Mesenchymal stem cell (in vitro differentiated cells and primary cell): ENCODE measurements at regions not wholly inside any gene's neighbourhood (a gene's known extent, or its start where the extent isn't known, plus 50 kb on each side); places are given as distances from the start of the nearest gene placed in this dataset.

Experiments used
- DNase-seq: peaks from one replicate; pipeline ENCODE4 v3.0.0-alpha.2; 2013
- H2AFZ ChIP-seq: one replicate; pipeline ENCODE4 v1.6.1; 2013; ENCODE audit warnings: low read depth, mild to moderate bottlenecking, control low read depth, inconsistent platforms, low read length, moderate library complexity
- H2AK5ac ChIP-seq: 2 replicates; pipeline ENCODE4 v1.6.1; 2013; ENCODE audit warnings: low read length, moderate library complexity, mild to moderate bottlenecking, inconsistent platforms; ENCODE audit not compliant: severe bottlenecking
- H2BK120ac ChIP-seq: one replicate; pipeline ENCODE4 v1.6.1; 2013; ENCODE audit warnings: low read depth, mild to moderate bottlenecking, inconsistent platforms, low read length, moderate library complexity
- H2BK12ac ChIP-seq, 2 experiments: one replicate each; pipeline ENCODE4 v1.6.1; 2013; ENCODE audit warnings: inconsistent platforms in 2 of 2, low read length in 2 of 2, mild to moderate bottlenecking in 2 of 2, moderate library complexity in 2 of 2, control low read depth in 1 of 2
- H2BK15ac ChIP-seq: one replicate; pipeline ENCODE4 v1.6.1; 2013; ENCODE audit warnings: mild to moderate bottlenecking, low read depth, inconsistent platforms; ENCODE audit not compliant: poor library complexity, severe bottlenecking
- H2BK5ac ChIP-seq: 2 replicates; pipeline ENCODE4 v1.6.1; 2013; ENCODE audit warnings: low read depth, mild to moderate bottlenecking, low read length, control low read depth, inconsistent platforms; ENCODE audit not compliant: poor library complexity, severe bottlenecking
- H3K14ac ChIP-seq, 2 experiments: one replicate each; pipeline ENCODE4 v1.6.1; 2013; ENCODE audit warnings: inconsistent platforms in 2 of 2, low read length in 2 of 2, control low read depth in 1 of 2, mild to moderate bottlenecking in 1 of 2, moderate library complexity in 1 of 2
- H3K18ac ChIP-seq, 2 experiments: one replicate each; pipeline ENCODE4 v1.6.1; 2013; ENCODE audit warnings: inconsistent platforms in 2 of 2, low read length in 2 of 2, control low read depth in 1 of 2, low read depth in 1 of 2, mild to moderate bottlenecking in 1 of 2
- H3K23ac ChIP-seq, 2 experiments: one replicate each; pipeline ENCODE4 v1.6.1; 2013; ENCODE audit warnings: inconsistent platforms in 2 of 2, low read length in 2 of 2, mild to moderate bottlenecking in 2 of 2, moderate library complexity in 2 of 2, control low read depth in 1 of 2
- H3K27ac ChIP-seq: 2 replicates; pipeline ENCODE4 v1.5.1; 2013; ENCODE audit warnings: mild to moderate bottlenecking, moderate library complexity, low read length, control low read depth, inconsistent platforms; ENCODE audit not compliant: poor library complexity, severe bottlenecking
- H3K27me3 ChIP-seq, 2 experiments: 2 replicates each; pipeline versions ENCODE4 v1.6.1 to v1.7.0; 2013; ENCODE audit warnings: low read length in 2 of 2, mild to moderate bottlenecking in 2 of 2, moderate library complexity in 2 of 2, control low read depth in 1 of 2, inconsistent platforms in 1 of 2; ENCODE audit not compliant: control insufficient read depth in 1 of 2, insufficient read depth in 1 of 2
- H3K36me3 ChIP-seq, 2 experiments: 2 replicates each; pipeline versions ENCODE4 v1.6.1 to v1.7.0; 2013; ENCODE audit warnings: low read length in 2 of 2, control low read depth in 1 of 2, inconsistent platforms in 1 of 2, low read depth in 1 of 2, mild to moderate bottlenecking in 1 of 2; ENCODE audit not compliant: insufficient read depth in 2 of 2, control insufficient read depth in 1 of 2
- H3K4ac ChIP-seq, 2 experiments: one replicate each; pipeline ENCODE4 v1.6.1; 2013; ENCODE audit warnings: inconsistent platforms in 2 of 2, low read length in 2 of 2, mild to moderate bottlenecking in 2 of 2, moderate library complexity in 2 of 2, control low read depth in 1 of 2, low read depth in 1 of 2
- H3K4me1 ChIP-seq: 2 replicates; pipeline ENCODE4 v1.6.1; 2013; ENCODE audit warnings: low read depth, low read length, control low read depth; ENCODE audit not compliant: control insufficient read depth, insufficient read depth
- H3K4me2 ChIP-seq: 2 replicates; pipeline ENCODE4 v1.6.1; 2013; ENCODE audit warnings: low read length, mild to moderate bottlenecking, inconsistent platforms; ENCODE audit not compliant: poor library complexity, severe bottlenecking
- H3K4me3 ChIP-seq, 2 experiments: 2 replicates each; pipeline versions ENCODE4 v1.5.1 to v1.7.0; 2013; ENCODE audit warnings: low read length in 2 of 2, mild to moderate bottlenecking in 2 of 2, control low read depth in 1 of 2, low read depth in 1 of 2; ENCODE audit not compliant: insufficient read depth in 1 of 2
- H3K79me1 ChIP-seq: replicated peaks from 2 replicates; pipeline ENCODE4 v1.6.1; 2013; ENCODE audit warnings: mild to moderate bottlenecking, control low read depth, low read length, inconsistent platforms; ENCODE audit not compliant: poor library complexity, severe bottlenecking
- H3K9ac ChIP-seq: 2 replicates; pipeline ENCODE4 v1.7.0; 2013; ENCODE audit warnings: mild to moderate bottlenecking, low read length, moderate library complexity
- H3K9me3 ChIP-seq: 2 replicates; pipeline ENCODE4 v1.7.0; 2013; ENCODE audit warnings: mild to moderate bottlenecking, low read length; ENCODE audit not compliant: control insufficient read depth
- H4K8ac ChIP-seq: one replicate; pipeline ENCODE4 v1.6.1; 2013; ENCODE audit warnings: inconsistent platforms, mild to moderate bottlenecking, low read length, moderate library complexity
- H4K91ac ChIP-seq: one replicate; pipeline ENCODE4 v1.6.1; 2013; ENCODE audit warnings: mild to moderate bottlenecking, low read length, inconsistent platforms
- WGBS: methylation state at CpG from one replicate; pipeline ENCODE4 v1.1.7; 2013; ENCODE audit warnings: mixed read lengths; 5-methylcytosine and 5-hydroxymethylcytosine counted together

GRCh38 chr20:22312744-22313346, 271.5 kb downstream of the FOXA2 start:
- Histone ChIP-seq H3K4me1 (no peaks in the 10 kb centered on the region), H4K91ac (no peak overlapping the region), H3K27me3 (peaks cover 9 to 14% of the 10 kb centered on the region in 2 experiments), H2BK15ac (no peak overlapping the region), H3K4me2 (no peak overlapping the region), H3K23ac (no peak overlapping the region), H2BK5ac (no peak overlapping the region), H3K9me3 (no peaks in the 10 kb centered on the region), H3K27ac (no peak overlapping the region), H3K79me1 (no peaks in the 10 kb centered on the region), H3K4me3 (no peak overlapping the region), H2BK12ac (no peak overlapping the region), H3K18ac (no peak overlapping the region), H3K14ac (no peak overlapping the region), H2AK5ac (no peak overlapping the region), H3K4ac (no peak overlapping the region), H3K36me3 (no peaks in the 10 kb centered on the region), H4K8ac (no peak overlapping the region), H2BK120ac (no peak overlapping the region), H3K9ac (no peak overlapping the region), H2AFZ (no peak overlapping the region)
- DNase-seq: peak; percentile 43
- WGBS: under 1% methylated on average over 6 of the region's 6 CpGs

GRCh38 chr20:22308934-22309333, 275.4 kb downstream of the FOXA2 start:
- H2BK120ac ChIP-seq: no peak overlapping the region
- H3K9me3 ChIP-seq: no peaks in the 10 kb centered on the region
- no peak overlapping the region for H3K18ac ChIP-seq
- no peak overlapping the region for H3K9ac ChIP-seq
- no peak overlapping the region for H3K23ac ChIP-seq
- H3K79me1 ChIP-seq: no peaks in the 10 kb centered on the region
- no peak overlapping the region for H2AK5ac ChIP-seq
- H3K27me3 ChIP-seq: peaks cover 3 to 33% of the 10 kb centered on the region in 2 experiments
- no peak overlapping the region for H2BK12ac ChIP-seq
- no peak overlapping the region for H3K4me2 ChIP-seq
- DNase-seq: no peak
- H3K27ac ChIP-seq: no peak overlapping the region
- H3K4me1 ChIP-seq: peaks cover 3% of the 10 kb centered on the region
- H2BK15ac ChIP-seq: no peak overlapping the region
- no peaks in the 10 kb centered on the region for H3K36me3 ChIP-seq
- H3K4ac ChIP-seq: no peak overlapping the region
- no peak overlapping the region for H2BK5ac ChIP-seq
- no peak overlapping the region for H3K14ac ChIP-seq
- WGBS: no CpG with 5 or more reads among the region's 1 CpG
- H4K91ac ChIP-seq: no peak overlapping the region
- no peak overlapping the region for H2AFZ ChIP-seq
- no peak overlapping the region for H4K8ac ChIP-seq
- no peak overlapping the region for H3K4me3 ChIP-seq

- Histone ChIP-seq H2BK15ac (no peak overlapping the region), H2AK5ac (no peak overlapping the region), H2BK12ac (no peak overlapping the region), H3K79me1 (no peaks in the 10 kb centered on the region), H4K8ac (no peak overlapping the region), H3K27ac (no peak overlapping the region), H4K91ac (no peak overlapping the region), H3K9ac (no peak overlapping the region), H3K4ac (no peak overlapping the region), H3K18ac (no peak overlapping the region), H2BK5ac (no peak overlapping the region), H3K4me2 (no peak overlapping the region), H3K23ac (no peak overlapping the region), H3K36me3 (no peaks in the 10 kb centered on the region), H3K4me1 (peaks cover 3% of the 10 kb centered on the region), H3K4me3 (no peak overlapping the region), H2AFZ (no peak overlapping the region), H3K9me3 (no peaks in the 10 kb centered on the region), H3K27me3 (peaks cover 0 to 40% of the 10 kb centered on the region in 2 experiments), H3K14ac (no peak overlapping the region), H2BK120ac (no peak overlapping the region)
- no peak for DNase-seq
- no CpG with 5 or more reads among the region's 1 CpG for WGBS
Measured at GRCh38 chr20:22307409-22307808, 277.0 kb downstream of the FOXA2 start.

- no peaks in the 10 kb centered on the region for H3K36me3 ChIP-seq
- no peak overlapping the region for H2AK5ac ChIP-seq
- H3K4me1 ChIP-seq: peaks cover 3% of the 10 kb centered on the region
- H4K91ac ChIP-seq: no peak overlapping the region
- H3K14ac ChIP-seq: no peak overlapping the region
- no peak overlapping the region for H2BK15ac ChIP-seq
- no peak overlapping the region for H3K9ac ChIP-seq
- DNase-seq: no peak
- H2BK5ac ChIP-seq: no peak overlapping the region
- H2BK120ac ChIP-seq: no peak overlapping the region
- no peak overlapping the region for H3K4me2 ChIP-seq
- no peak overlapping the region for H3K4ac ChIP-seq
- no peaks in the 10 kb centered on the region for H3K9me3 ChIP-seq
- H2AFZ ChIP-seq: no peak overlapping the region
- no peak overlapping the region for H3K4me3 ChIP-seq
- peaks cover 0 to 30% of the 10 kb centered on the region in 2 experiments for H3K27me3 ChIP-seq
- H2BK12ac ChIP-seq: no peak overlapping the region
- H3K27ac ChIP-seq: no peak overlapping the region
- no peak overlapping the region for H3K23ac ChIP-seq
- WGBS: 63% methylated on average over 2 of the region's 2 CpGs
- no peak overlapping the region for H4K8ac ChIP-seq
- no peak overlapping the region for H3K18ac ChIP-seq
- H3K79me1 ChIP-seq: no peaks in the 10 kb centered on the region
Measured at GRCh38 chr20:22305381-22305780, 279.0 kb downstream of the FOXA2 start.
